IPS DF 4.7 (cell line): ENCODE measurements at regions not wholly inside any gene's neighbourhood (a gene's known extent, or its start where the extent isn't known, plus 50 kb on each side); places are given as distances from the start of the nearest gene placed in this dataset.
A peak's percentile ranks its signal among the peaks of the same experiment; 100 is the strongest.

Source experiments
- DNase-seq: peaks from one replicate; pipeline ENCODE4 v3.0.0-alpha.2; 2013; ENCODE audit warnings: low spot score; ENCODE audit errors: extremely low read depth

GRCh38 chr18:8965398-8965797 is 137.1 kb upstream of the NDUFV2 start:
- no peak for DNase-seq

GRCh38 chr18:8966821-8967220 is 135.7 kb upstream of the NDUFV2 start:
- DNase-seq, result no peak

- no peak for DNase-seq
Observed at GRCh38 chr18:8967573-8967972, 134.9 kb upstream of the NDUFV2 start.

- DNase-seq, result no peak
Observed at GRCh38 chr18:8969639-8970390, 132.7 kb upstream of the NDUFV2 start.

GRCh38 chr18:8970843-8971242 is 131.7 kb upstream of the NDUFV2 start:
- no peak for DNase-seq

GRCh38 chr18:8972116-8972515 is 130.4 kb upstream of the NDUFV2 start:
- no peak for DNase-seq

GRCh38 chr18:8974279-8974678 is 128.2 kb upstream of the NDUFV2 start:
- DNase-seq, result no peak

- no peak for DNase-seq
Observed at GRCh38 chr18:8974696-8975095, 127.8 kb upstream of the NDUFV2 start.

GRCh38 chr18:8975624-8976023 is 126.9 kb upstream of the NDUFV2 start:
- DNase-seq, result no peak

- DNase-seq, result no peak
Observed at GRCh38 chr18:8976606-8977005, 125.9 kb upstream of the NDUFV2 start.

- DNase-seq, result no peak
Observed at GRCh38 chr18:8977166-8977565, 125.3 kb upstream of the NDUFV2 start.

- no peak for DNase-seq
Observed at GRCh38 chr18:8977701-8978100, 124.8 kb upstream of the NDUFV2 start.

- no peak for DNase-seq
Observed at GRCh38 chr18:8978394-8978793, 124.1 kb upstream of the NDUFV2 start.

- DNase-seq, result no peak
Observed at GRCh38 chr18:8979258-8979988, 123.1 kb upstream of the NDUFV2 start.

- DNase-seq, result no peak
Observed at GRCh38 chr18:8980496-8980895, 122.0 kb upstream of the NDUFV2 start.

GRCh38 chr18:8980918-8981317 is 121.6 kb upstream of the NDUFV2 start:
- DNase-seq, result no peak

GRCh38 chr18:8982416-8983183 is 119.9 kb upstream of the NDUFV2 start:
- DNase-seq, result no peak

GRCh38 chr18:8983195-8983594 is 119.3 kb upstream of the NDUFV2 start:
- DNase-seq, result no peak

- DNase-seq, result no peak
Observed at GRCh38 chr18:8984131-8984721, 118.3 kb upstream of the NDUFV2 start.

- DNase-seq, result no peak
Observed at GRCh38 chr18:8987241-8987640, 115.3 kb upstream of the NDUFV2 start.

- peak; percentile 44 for DNase-seq
Observed at GRCh38 chr18:8988260-8988871, 114.1 kb upstream of the NDUFV2 start.
